Fibroblast of lung (primary cell): ENCODE measurements at regions not wholly inside any gene's neighbourhood (a gene's known extent, or its start where the extent isn't known, plus 50 kb on each side); places are given as distances from the start of the nearest gene placed in this dataset.

Experiments
- DNase-seq, 2 donors: peaks; one replicate each; pipeline versions ENCODE4 v3.0.0 to v3.0.0-alpha.2; 2010; ENCODE audit warnings: low read depth in 2 of 2
- H2AFZ ChIP-seq: 2 replicates; pipeline ENCODE4 v1.5.1; 2012; ENCODE audit warnings: low read length, control low read depth, inconsistent platforms
- H3K27ac ChIP-seq: 2 replicates; pipeline ENCODE4 v1.5.1; 2011; ENCODE audit warnings: low read length, control low read depth; ENCODE audit not compliant: insufficient read depth
- H3K27me3 ChIP-seq: 2 replicates; pipeline ENCODE4 v1.5.1; 2011; ENCODE audit warnings: mild to moderate bottlenecking, low read length; ENCODE audit not compliant: control insufficient read depth, insufficient read depth
- H3K36me3 ChIP-seq: 2 replicates; pipeline ENCODE4 v1.5.1; 2011; ENCODE audit warnings: low read length; ENCODE audit not compliant: control insufficient read depth, insufficient read depth
- H3K4me1 ChIP-seq: 2 replicates; pipeline ENCODE4 v1.5.1; 2011; ENCODE audit warnings: low read length; ENCODE audit not compliant: control insufficient read depth, insufficient read depth; ENCODE audit errors: extremely low read depth
- H3K4me2 ChIP-seq: 2 replicates; pipeline ENCODE4 v1.5.1; 2011; ENCODE audit warnings: low read length, control low read depth; ENCODE audit not compliant: insufficient read depth; ENCODE audit errors: extremely low read depth
- H3K4me3 ChIP-seq, 4 experiments: fragments of 200-600 bp in 1 of 4; sonication (generic) in 1 of 4; replicated peaks in 1 of 4; 2 replicates each; pipeline ENCODE4 v1.5.1; 2011 to 2016; ENCODE audit warnings: low read length in 4 of 4, low read depth in 3 of 4, mild to moderate bottlenecking in 3 of 4, control low read depth in 2 of 4, inconsistent platforms in 1 of 4, mixed read lengths in 1 of 4; ENCODE audit not compliant: insufficient read depth in 1 of 4; ENCODE audit errors: control extremely low read depth in 1 of 4
- H3K79me2 ChIP-seq: 2 replicates; pipeline ENCODE4 v1.5.1; 2012; ENCODE audit warnings: mild to moderate bottlenecking, low read length, inconsistent platforms; ENCODE audit not compliant: control insufficient read depth, insufficient read depth
- H3K9ac ChIP-seq: 2 replicates; pipeline ENCODE4 v1.5.1; 2011; ENCODE audit warnings: mild to moderate bottlenecking, low read length, control low read depth; ENCODE audit not compliant: insufficient read depth
- H3K9me3 ChIP-seq: 2 replicates; pipeline ENCODE4 v1.5.1; 2012; ENCODE audit warnings: low read depth, low read length; ENCODE audit not compliant: control insufficient read depth, insufficient read depth
- H4K20me1 ChIP-seq: 2 replicates; pipeline ENCODE4 v1.5.1; 2011; ENCODE audit warnings: low read length; ENCODE audit not compliant: control insufficient read depth, insufficient read depth; ENCODE audit errors: extremely low read depth
- CTCF ChIP-seq, 2 donors: IDR thresholded peaks in 1 of 2; conservative IDR thresholded peaks in 1 of 2; 1 replicate in 1 of 2; 2 replicates in 1 of 2; pipeline ENCODE4 v1.5.1; 2011 to 2012; ENCODE audit warnings: low read length in 2 of 2, control low read depth in 1 of 2, inconsistent platforms in 1 of 2, low read depth in 1 of 2, mild to moderate bottlenecking in 1 of 2
- EZH2 ChIP-seq: IDR thresholded peaks from 2 replicates; pipeline ENCODE4 v1.5.1; 2012; ENCODE audit warnings: low read length, control low read depth, mild to moderate bottlenecking; ENCODE audit errors: missing control alignments

GRCh38 chr13:79869326-79869725 is 388.4 kb downstream of the NDFIP2 start:
- H2AFZ ChIP-seq: no peak overlapping the region
- no peak overlapping the region for H3K9ac ChIP-seq
- no peaks in the 10 kb centered on the region for H3K27me3 ChIP-seq
- no peaks in the 10 kb centered on the region for H4K20me1 ChIP-seq
- no peaks in the 10 kb centered on the region for H3K79me2 ChIP-seq
- no peak overlapping the region for H3K4me3 ChIP-seq
- H3K36me3 ChIP-seq: no peaks in the 10 kb centered on the region
- TF ChIP-seq EZH2 (no peak), CTCF (conservative IDR thresholded peaks at IDR 0.05 in 1 of 2, IDR thresholded peaks at IDR 0.05 in 1 of 2; ENCODE audit: low read depth in 1 of 2, low read length in 2 of 2) (no peak)
- H3K4me2 ChIP-seq: no peak overlapping the region
- no peaks in the 10 kb centered on the region for H3K9me3 ChIP-seq
- no peak overlapping the region for H3K27ac ChIP-seq
- DNase-seq: peak in 1 of 2 donors; percentile 28
- no peaks in the 10 kb centered on the region for H3K4me1 ChIP-seq

GRCh38 chr13:79867254-79867653 is 386.3 kb downstream of the NDFIP2 start:
- no peaks in the 10 kb centered on the region for H3K27me3 ChIP-seq
- no peak overlapping the region for H3K4me3 ChIP-seq
- no peak overlapping the region for H3K27ac ChIP-seq
- H3K79me2 ChIP-seq: no peaks in the 10 kb centered on the region
- H3K4me2 ChIP-seq: no peak overlapping the region
- H3K9ac ChIP-seq: no peak overlapping the region
- no peaks in the 10 kb centered on the region for H3K36me3 ChIP-seq
- TF ChIP-seq EZH2: no peak
- TF ChIP-seq CTCF (conservative IDR thresholded peaks at IDR 0.05 in 1 of 2, IDR thresholded peaks at IDR 0.05 in 1 of 2; ENCODE audit: low read depth in 1 of 2, low read length in 2 of 2): no peak
- no peaks in the 10 kb centered on the region for H3K4me1 ChIP-seq
- H4K20me1 ChIP-seq: no peaks in the 10 kb centered on the region
- no peaks in the 10 kb centered on the region for H3K9me3 ChIP-seq
- no peak overlapping the region for H2AFZ ChIP-seq
- peak in 1 of 2 donors; percentile 39 for DNase-seq

- no peaks in the 10 kb centered on the region for H4K20me1 ChIP-seq
- H3K4me3 ChIP-seq: no peak overlapping the region
- no peak for DNase-seq
- no peaks in the 10 kb centered on the region for H3K79me2 ChIP-seq
- TF ChIP-seq EZH2: no peak
- TF ChIP-seq CTCF (conservative IDR thresholded peaks at IDR 0.05 in 1 of 2, IDR thresholded peaks at IDR 0.05 in 1 of 2; ENCODE audit: low read depth in 1 of 2, low read length in 2 of 2): no peak
- no peak overlapping the region for H2AFZ ChIP-seq
- no peaks in the 10 kb centered on the region for H3K4me1 ChIP-seq
- H3K4me2 ChIP-seq: no peak overlapping the region
- no peaks in the 10 kb centered on the region for H3K9me3 ChIP-seq
- no peak overlapping the region for H3K27ac ChIP-seq
- H3K36me3 ChIP-seq: no peaks in the 10 kb centered on the region
- no peak overlapping the region for H3K9ac ChIP-seq
- no peaks in the 10 kb centered on the region for H3K27me3 ChIP-seq
These were observed 385.5 kb downstream of the NDFIP2 start for GRCh38 chr13:79866436-79866835.
